Fibroblast of the aortic adventitia (primary cell): ENCODE measurements at regions not wholly inside any gene's neighbourhood (a gene's known extent, or its start where the extent isn't known, plus 50 kb on each side); places are given as distances from the start of the nearest gene placed in this dataset.

ENCODE experiments used
- DNase-seq: peaks from one replicate; pipeline ENCODE4 v3.0.0-alpha.2; 2010; ENCODE audit warnings: low read depth
- H3K4me3 ChIP-seq: 2 replicates; pipeline ENCODE4 v1.5.1; 2011; ENCODE audit warnings: low read depth, mild to moderate bottlenecking, control low read depth, low read length, moderate library complexity
- CTCF ChIP-seq: IDR thresholded peaks from 2 replicates; pipeline ENCODE4 v1.5.1; 2011; ENCODE audit warnings: mild to moderate bottlenecking, low read length, control low read depth, inconsistent platforms; ENCODE audit not compliant: insufficient read depth

GRCh38 chr15:97836003-97836402, 124.5 kb upstream of the ARRDC4 start:
- no peak overlapping the region for H3K4me3 ChIP-seq
- DNase-seq = no peak
- TF ChIP-seq CTCF = no peak

GRCh38 chr15:97837896-97838295, 122.6 kb upstream of the ARRDC4 start:
- TF ChIP-seq CTCF = no peak
- no peak overlapping the region for H3K4me3 ChIP-seq
- DNase-seq = no peak

GRCh38 chr15:97838606-97839210, 121.8 kb upstream of the ARRDC4 start:
- DNase-seq = no peak
- no peak overlapping the region for H3K4me3 ChIP-seq
- no peak for TF ChIP-seq CTCF

- TF ChIP-seq CTCF = no peak
- DNase-seq = no peak
- no peak overlapping the region for H3K4me3 ChIP-seq
Measured at GRCh38 chr15:97840501-97840900, 120.0 kb upstream of the ARRDC4 start.

GRCh38 chr15:97841558-97841957, 118.9 kb upstream of the ARRDC4 start:
- no peak for TF ChIP-seq CTCF
- no peak for DNase-seq
- H3K4me3 ChIP-seq = no peak overlapping the region

GRCh38 chr15:97849183-97849582, 111.3 kb upstream of the ARRDC4 start:
- no peak overlapping the region for H3K4me3 ChIP-seq
- no peak for TF ChIP-seq CTCF
- DNase-seq = no peak

- H3K4me3 ChIP-seq = no peak overlapping the region
- no peak for TF ChIP-seq CTCF
- no peak for DNase-seq
Measured at GRCh38 chr15:97858296-97858695, 102.2 kb upstream of the ARRDC4 start.
